ENCODE measurements at regions not wholly inside any gene's neighbourhood (a gene's known extent, or its start where the extent isn't known, plus 50 kb on each side); places are given as distances from the start of the nearest gene placed in this dataset.

DNA sequence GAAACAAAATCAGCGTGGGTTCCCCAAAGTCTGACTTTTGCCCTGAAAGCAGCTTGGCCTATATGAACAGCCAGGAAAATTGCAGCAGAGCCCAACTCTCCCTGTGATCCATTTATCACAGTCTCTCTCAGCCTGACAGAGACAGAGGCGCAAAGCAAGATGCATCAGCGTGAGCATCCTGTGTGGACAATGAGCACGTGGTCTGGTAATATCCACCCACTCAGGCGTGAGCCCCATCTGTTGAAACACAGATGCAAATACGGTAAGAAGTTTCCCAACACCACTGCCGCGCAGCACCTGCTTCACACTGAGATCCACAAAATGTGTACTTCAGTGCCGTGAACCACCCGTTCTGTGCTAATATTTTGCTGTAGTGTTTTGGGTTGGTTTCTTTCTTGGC is 114.6 kb downstream of the MRPL36 start:
- TF ChIP-seq EP300 (IDR thresholded peaks at IDR 0.05; ENCODE audit: borderline replicate concordance) (no peak), FOXM1 (IDR thresholded peaks at IDR 0.05; ENCODE audit: borderline replicate concordance, low read depth) (no peak), TEAD4 (IDR thresholded peaks at IDR 0.05) (no peak), CREB1 (IDR thresholded peaks at IDR 0.05; ENCODE audit: low read depth) (no peak), TAF1 (IDR thresholded peaks at IDR 0.05; ENCODE audit: low read depth) (no peak), ZBTB7A (IDR thresholded peaks at IDR 0.05; ENCODE audit: low read depth) (no peak)
